Activated CD8-positive, alpha-beta memory T cell treated with anti-CD3 and anti-CD28 coated beads for 24 hours (primary cell): ENCODE measurements at regions not wholly inside any gene's neighbourhood (a gene's known extent, or its start where the extent isn't known, plus 50 kb on each side); places are given as distances from the start of the nearest gene placed in this dataset.

Experiments used
- DNase-seq: peaks from one replicate; pipeline ENCODE4 v3.0.0-alpha.2; 2020

- no peak for DNase-seq
Observed at GRCh38 chr15:96415513-96416217, 85.2 kb downstream of the NR2F2 start.

DNA sequence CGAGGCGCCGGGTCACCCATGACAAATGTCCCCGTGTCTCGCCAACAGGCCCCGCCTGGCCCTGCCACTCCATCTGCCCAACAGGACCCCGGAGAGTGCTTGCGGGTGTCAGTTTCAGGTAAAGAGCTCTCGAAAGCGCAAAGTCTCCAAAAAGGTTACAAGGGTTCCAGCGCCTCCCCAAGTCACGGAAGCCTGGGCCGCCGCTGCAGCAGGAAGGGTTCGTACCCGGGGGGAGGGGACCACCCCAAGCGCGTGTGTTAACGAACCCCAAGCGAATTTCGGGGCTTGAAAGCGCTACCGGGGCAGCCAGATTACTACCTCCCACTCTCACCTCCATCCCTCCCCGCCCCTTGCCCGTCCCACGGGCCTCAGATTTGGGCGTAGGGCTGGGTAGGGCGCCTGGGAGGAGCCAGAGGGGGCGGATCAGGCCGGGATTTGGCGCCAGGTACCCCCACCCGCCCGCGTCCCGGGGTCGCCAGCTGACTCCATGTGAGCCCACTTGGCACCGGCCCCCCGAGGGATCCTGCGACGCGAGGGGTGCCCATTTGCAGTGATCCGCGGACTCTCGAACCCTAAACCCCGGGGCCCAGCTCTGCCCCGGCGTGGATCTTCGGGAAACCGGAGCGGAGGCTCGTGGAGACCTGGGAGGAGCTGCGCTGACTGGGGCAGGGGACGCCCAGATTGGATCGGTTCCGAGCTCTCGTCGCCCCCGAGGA lies 85.9 kb downstream of the NR2F2 start:
- no peak for DNase-seq

DNA sequence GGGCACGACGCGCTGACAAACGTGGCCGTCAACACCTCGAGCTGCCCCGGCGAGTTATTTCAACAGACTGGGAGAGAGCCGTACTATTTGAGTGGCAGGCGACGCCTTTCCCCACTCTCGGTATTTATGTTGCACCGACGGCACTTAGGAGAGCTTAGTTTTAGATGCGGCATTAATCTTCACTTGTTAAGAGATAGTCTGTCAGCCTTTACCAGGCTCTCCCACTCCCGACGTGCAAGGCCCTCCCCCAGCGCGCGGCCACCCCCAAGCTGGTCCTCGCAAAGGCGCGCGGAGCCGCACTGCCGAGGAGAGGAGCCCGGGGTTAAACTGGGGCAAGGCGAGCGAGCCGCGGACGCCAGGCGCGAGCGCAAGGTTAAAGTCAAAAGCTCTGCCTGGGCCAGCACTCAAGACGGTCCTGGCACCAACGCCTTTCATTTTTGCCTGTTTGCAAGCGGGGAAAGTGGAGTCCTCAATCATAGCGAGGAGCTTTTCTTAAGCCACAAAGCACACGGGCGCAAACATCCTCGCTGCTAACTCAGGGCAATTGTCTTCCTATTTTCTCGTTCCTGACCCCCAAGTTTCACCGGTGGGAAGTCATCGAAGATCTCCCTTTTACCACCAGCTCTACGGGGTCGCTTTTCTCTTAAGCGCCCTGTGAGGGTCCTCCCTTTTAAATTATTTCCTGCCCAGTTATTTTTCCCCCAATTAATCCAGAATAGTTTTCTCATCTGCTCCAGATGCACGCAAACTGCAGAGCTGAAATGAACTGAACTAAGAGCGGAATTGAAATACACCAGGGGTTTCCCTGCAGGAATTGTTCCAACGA lies 86.6 kb downstream of the NR2F2 start:
- no peak for DNase-seq

DNA sequence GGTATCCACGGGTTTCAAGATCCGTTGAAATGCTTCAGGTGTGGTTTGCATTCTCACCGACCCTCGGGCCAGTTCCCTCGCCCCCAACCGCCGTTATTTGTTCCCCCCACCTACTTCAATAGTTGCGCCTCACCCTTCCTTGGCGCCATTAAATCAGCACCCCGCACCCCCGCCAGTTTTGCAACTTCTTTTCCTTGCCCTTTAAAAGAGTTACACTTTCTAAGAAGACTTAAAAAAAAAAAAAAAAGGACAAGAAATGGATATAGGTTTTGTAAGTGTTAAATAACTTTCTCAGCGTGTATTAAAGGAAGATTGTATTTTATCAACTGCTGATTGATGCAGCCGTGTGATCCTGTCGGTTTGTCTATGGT lies 87.2 kb downstream of the NR2F2 start:
- no peak for DNase-seq

DNA sequence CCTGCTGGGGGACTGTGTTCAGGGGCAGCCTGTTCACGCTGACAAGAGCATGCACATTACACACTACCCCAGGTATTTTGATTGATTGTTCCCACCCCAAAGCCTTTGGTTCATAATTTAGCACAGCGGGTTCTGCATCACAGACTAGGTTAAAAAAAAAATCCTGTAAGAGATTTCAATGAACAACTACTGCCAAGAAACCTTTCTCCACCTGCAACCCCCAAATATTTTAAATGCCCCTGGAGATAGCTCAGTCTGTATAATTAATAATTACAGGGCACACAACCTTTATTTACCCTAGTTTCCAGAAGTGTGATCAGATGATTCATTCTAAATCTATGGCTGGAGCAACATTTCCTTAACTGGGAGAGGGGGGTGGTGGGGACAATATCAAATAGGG lies 87.6 kb downstream of the NR2F2 start:
- no peak for DNase-seq

- DNase-seq: no peak
Observed at GRCh38 chr15:96421178-96421601, 90.7 kb downstream of the NR2F2 start.

GRCh38 chr15:96422125-96422524 lies 91.6 kb downstream of the NR2F2 start:
- no peak for DNase-seq

DNA sequence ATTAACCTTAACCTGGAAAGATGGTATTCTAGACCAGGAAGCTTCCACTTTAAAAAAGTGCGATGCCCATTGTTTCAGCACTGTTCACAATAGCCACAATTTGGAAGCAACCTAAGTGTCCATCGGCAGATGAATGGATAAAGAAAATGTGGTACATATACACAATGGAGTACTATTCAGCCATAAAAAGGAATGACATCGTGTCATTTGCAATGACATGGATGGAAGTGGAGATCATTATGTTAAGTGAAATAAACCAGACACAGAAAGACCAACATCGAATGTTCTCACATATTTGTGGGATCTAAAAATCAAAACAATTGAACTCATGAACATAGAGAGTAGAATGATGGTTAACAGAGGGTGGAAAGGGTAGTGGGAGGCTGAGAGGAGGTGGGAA lies 94.2 kb downstream of the NR2F2 start:
- DNase-seq: no peak

GRCh38 chr15:96428742-96429141 lies 98.2 kb downstream of the NR2F2 start:
- DNase-seq: no peak

DNA sequence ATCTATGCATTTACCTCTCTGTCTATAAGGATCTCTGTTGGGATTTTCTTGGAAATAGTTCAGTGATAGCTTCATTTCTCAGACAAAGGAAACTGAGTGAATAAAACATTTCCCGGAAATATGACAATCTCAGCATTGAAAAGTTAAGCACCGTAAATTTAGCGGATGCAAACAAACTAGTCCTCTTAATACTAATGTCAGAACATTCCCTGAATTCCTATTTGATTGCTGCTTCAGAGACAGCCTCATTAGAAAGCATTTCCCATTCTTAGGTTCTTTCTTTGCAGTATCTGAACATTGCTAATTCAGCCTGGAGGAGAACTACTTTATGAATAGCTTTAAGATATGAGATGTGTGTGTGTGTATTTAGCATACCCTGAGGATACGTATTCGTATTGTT lies 101.3 kb downstream of the NR2F2 start:
- no peak for DNase-seq

- DNase-seq: no peak
Observed at GRCh38 chr15:96435022-96435421, 104.5 kb downstream of the NR2F2 start.

GRCh38 chr15:96435841-96436240 lies 105.3 kb downstream of the NR2F2 start:
- DNase-seq: no peak

GRCh38 chr15:96440978-96441377 lies 110.5 kb downstream of the NR2F2 start:
- DNase-seq: no peak

DNA sequence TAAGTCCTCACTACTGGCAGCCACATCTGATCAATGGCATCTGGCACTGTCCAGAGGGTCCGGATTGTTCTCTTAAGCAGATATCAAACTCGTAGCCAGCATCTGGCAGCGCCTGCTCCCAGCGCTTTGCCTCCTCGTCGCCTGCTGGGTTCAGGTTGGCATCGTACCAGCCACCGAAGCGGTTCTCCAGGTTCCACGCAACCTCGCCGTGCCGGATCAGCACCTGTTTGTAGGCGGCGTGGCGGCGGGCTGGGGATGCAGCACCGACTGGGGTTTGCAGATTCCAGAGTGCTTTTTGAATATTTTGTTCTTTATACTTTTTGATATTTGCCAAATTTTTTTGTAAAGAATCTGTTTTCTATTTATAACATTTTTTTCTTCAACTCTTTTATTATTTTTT lies 111.6 kb downstream of the NR2F2 start:
- no peak for DNase-seq

- DNase-seq: no peak
Observed at GRCh38 chr15:96444865-96445264, 114.4 kb downstream of the NR2F2 start.

- DNase-seq: no peak
Observed at GRCh38 chr15:96448923-96449322, 118.4 kb downstream of the NR2F2 start.

- no peak for DNase-seq
Observed at GRCh38 chr15:96457841-96458240, 127.3 kb downstream of the NR2F2 start.

DNA sequence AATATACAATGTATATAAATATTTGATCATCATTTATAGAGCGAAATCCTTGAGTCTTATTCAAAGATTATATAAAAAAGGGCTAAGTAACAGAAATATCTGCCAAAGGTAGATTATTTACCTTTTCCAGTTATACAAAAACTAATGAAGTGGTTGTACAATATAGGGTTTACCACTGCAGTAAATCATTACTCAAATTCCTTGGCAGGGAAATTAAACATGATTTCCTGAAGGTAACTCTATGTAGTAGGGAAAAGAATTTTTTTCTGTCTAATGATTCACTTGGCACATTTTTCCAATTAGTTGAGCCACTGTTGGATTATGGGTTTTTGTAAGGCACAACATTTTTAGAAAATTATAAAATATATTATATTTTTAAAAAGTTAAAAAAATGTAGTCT lies 129.6 kb downstream of the NR2F2 start:
- DNase-seq: no peak

DNA sequence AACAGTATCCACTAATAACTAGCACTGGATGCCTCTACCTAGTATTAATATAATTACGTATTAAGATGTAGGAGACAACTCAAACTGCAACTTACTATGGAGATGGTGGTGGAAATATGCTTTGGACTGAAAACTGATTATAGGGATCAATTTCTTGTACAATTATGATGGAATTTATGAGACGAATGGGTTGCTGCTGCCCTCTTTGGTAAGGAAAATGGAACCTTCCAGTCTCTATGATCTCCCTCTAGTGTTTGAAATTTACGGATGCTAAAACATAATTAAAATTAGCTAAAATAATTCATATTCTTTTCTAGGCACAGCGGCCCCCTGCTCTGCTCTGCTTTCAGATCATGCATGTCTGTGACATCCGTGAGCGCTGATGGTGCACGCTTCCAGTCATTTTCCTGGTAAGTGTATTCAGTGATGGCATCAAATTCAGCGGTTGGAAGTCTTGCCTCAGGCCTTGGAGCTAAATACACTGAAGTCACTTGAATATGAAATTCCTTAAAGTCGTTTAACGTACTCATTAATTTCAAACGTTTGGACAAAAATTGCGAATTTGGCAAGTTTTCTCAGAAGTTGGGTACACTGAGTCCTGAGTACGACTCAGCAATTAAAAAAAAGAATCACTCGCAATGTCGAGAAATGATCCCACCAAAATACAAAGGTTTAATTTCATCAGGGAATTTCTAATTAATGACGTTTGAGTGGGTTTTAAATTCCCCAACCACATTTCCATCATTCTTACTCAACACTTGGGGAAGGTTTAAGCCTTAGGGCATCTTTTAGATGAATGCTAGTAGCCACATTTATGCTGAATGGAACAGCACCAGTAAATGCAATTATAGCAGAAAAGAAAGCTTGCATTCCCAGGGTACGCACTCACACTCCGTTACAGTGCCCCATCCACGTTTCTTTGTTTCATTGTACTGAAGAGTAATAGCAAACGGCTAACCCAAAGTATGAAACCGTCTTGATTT lies 132.6 kb downstream of the NR2F2 start:
- DNase-seq: no peak

- DNase-seq: no peak
Observed at GRCh38 chr15:96466389-96466947, 136.0 kb downstream of the NR2F2 start.

- DNase-seq: no peak
Observed at GRCh38 chr15:96468036-96468435, 137.5 kb downstream of the NR2F2 start.

DNA sequence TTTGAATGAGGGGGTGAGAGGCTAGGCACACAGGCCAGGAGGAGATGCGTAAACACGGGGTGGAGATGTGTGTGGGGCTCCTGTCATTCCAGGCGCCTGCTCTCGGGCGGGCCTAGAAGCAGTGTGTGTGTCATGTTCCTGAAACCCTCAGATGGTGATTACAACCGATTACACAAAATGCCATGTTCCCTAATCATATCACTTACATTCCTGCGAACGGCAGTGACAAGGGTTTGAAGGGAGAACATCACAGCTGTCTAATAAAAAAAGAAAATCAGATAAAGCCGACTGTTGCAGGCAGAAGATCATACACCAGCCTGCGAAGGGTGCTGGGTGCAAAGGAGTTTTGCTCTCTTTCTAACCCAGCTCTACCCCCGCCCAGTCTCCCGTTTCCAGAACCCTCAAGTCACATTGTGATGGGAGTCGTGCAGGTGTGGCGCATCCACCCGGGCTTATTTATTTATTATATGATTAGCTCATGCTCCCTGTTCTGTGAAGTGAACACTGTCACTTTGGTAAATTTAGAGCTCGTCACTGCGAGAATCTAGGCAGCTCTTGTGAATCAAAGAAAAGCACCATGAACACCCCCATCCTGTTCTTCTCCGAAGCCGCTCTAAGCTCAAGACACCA lies 140.3 kb downstream of the NR2F2 start:
- no peak for DNase-seq
